B cell (primary cell): ENCODE measurements at regions not wholly inside any gene's neighbourhood (a gene's known extent, or its start where the extent isn't known, plus 50 kb on each side); places are given as distances from the start of the nearest gene placed in this dataset.

Experiments
- ATAC-seq: fragments of 200-7000 bp; cut with Tn5 transposase; one replicate; pipeline ENCODE4 v1.10.0; 2021; ENCODE audit warnings: low read depth, mild to moderate bottlenecking, moderate number of reproducible peaks, moderate library complexity
- CTCF ChIA-PET: fragments of 350-600 bp; sonication (Branson Sonifier 250); formaldehyde crosslinking; loops from one replicate; lab custom pipeline; 2021; ENCODE audit warnings: antibody characterized with exemption, inconsistent platforms; lab: Charles Lee
- POLR2A ChIA-PET: fragments of 350-600 bp; sonication (Branson Sonifier 250); formaldehyde crosslinking; loops from one replicate; lab custom pipeline; 2021; ENCODE audit warnings: antibody characterized with exemption; lab: Charles Lee
- DNase-seq: peaks from one replicate; pipeline ENCODE4 v3.0.0; 2013
- H2AFZ ChIP-seq: 2 replicates; pipeline ENCODE4 v1.6.1; 2012; ENCODE audit warnings: mild to moderate bottlenecking, low read depth, low read length; ENCODE audit not compliant: insufficient read depth, poor library complexity, severe bottlenecking
- H3K27ac ChIP-seq, 2 donors: 1 replicate in 1 of 2; 2 replicates in 1 of 2; pipeline ENCODE4 v1.5.1; 2012 to 2013; ENCODE audit warnings: low read length in 2 of 2, mild to moderate bottlenecking in 2 of 2, moderate library complexity in 1 of 2
- H3K27me3 ChIP-seq, 4 experiments: fragments of 200-600 bp in 1 of 4; sonication (generic) in 1 of 4; replicated peaks in 1 of 4; 1 replicate in 2 of 4; 2 replicates in 2 of 4; pipeline versions ENCODE4 v1.6.1 to v1.7.0; 2013 to 2016; ENCODE audit warnings: low read length in 3 of 4, mild to moderate bottlenecking in 2 of 4, mixed read lengths in 1 of 4, moderate library complexity in 1 of 4; ENCODE audit not compliant: insufficient read depth in 4 of 4, control insufficient read depth in 3 of 4; ENCODE audit errors: control extremely low read depth in 1 of 4
- H3K36me3 ChIP-seq, 2 experiments: replicated peaks in 1 of 2; 1 replicate in 1 of 2; 2 replicates in 1 of 2; pipeline versions ENCODE4 v1.6.1 to v1.7.1; 2013; ENCODE audit warnings: low read length in 1 of 2; ENCODE audit not compliant: insufficient read depth in 2 of 2, control insufficient read depth in 1 of 2; ENCODE audit errors: control extremely low read depth in 1 of 2, extremely low read depth in 1 of 2
- H3K4me1 ChIP-seq, 2 donors: fragments of 200-600 bp in 1 of 2; sonication (generic) in 1 of 2; 1 replicate in 1 of 2; 2 replicates in 1 of 2; pipeline versions ENCODE4 v1.5.1 to v1.6.1; 2013 to 2017; ENCODE audit warnings: low read length in 2 of 2; ENCODE audit not compliant: control insufficient read depth in 2 of 2, insufficient read depth in 2 of 2
- H3K4me2 ChIP-seq: replicated peaks from 2 replicates; pipeline ENCODE3; 2012; ENCODE audit warnings: mild to moderate bottlenecking, low read depth, low read length; ENCODE audit not compliant: poor library complexity, severe bottlenecking
- H3K4me3 ChIP-seq, 5 experiments: fragments of 200-600 bp in 1 of 5; sonication (generic) in 1 of 5; 1 replicate in 3 of 5; 2 replicates in 2 of 5; pipeline versions ENCODE4 v1.5.1 to v1.7.0; 2011 to 2016; ENCODE audit warnings: low read length in 4 of 5, mild to moderate bottlenecking in 4 of 5, low read depth in 2 of 5, control low read depth in 1 of 5, moderate library complexity in 1 of 5; ENCODE audit not compliant: insufficient read depth in 1 of 5; ENCODE audit errors: control extremely low read depth in 1 of 5, extremely low read depth in 1 of 5
- H3K79me2 ChIP-seq: fragments of 200-600 bp; sonication (generic); one replicate; pipeline ENCODE4 v1.6.0; 2016; ENCODE audit warnings: low read length; ENCODE audit not compliant: control insufficient read depth, insufficient read depth
- H3K9ac ChIP-seq: fragments of 200-600 bp; sonication (generic); 2 replicates; pipeline ENCODE4 v1.6.1; 2017; ENCODE audit warnings: mild to moderate bottlenecking, low read length, moderate library complexity
- H3K9me3 ChIP-seq, 3 donors: one replicate each; pipeline versions ENCODE4 v1.6.1 to v1.7.1; 2013; ENCODE audit warnings: low read length in 2 of 3; ENCODE audit not compliant: control insufficient read depth in 2 of 3, insufficient read depth in 1 of 3; ENCODE audit errors: control extremely low read depth in 1 of 3
- H4K20me1 ChIP-seq: 2 replicates; pipeline ENCODE4 v1.6.0; 2012; ENCODE audit warnings: mild to moderate bottlenecking, low read length; ENCODE audit not compliant: insufficient read depth, control insufficient read depth, poor library complexity, severe bottlenecking
- H3K27ac Mint-ChIP-seq: one replicate; pipeline ENCODE4 v1.8.0; 2021; ENCODE audit warnings: mixed read lengths
- H3K27me3 Mint-ChIP-seq: one replicate; pipeline ENCODE4 v1.8.0; 2021; ENCODE audit warnings: mixed read lengths
- H3K4me1 Mint-ChIP-seq: one replicate; pipeline ENCODE4 v1.8.0; 2021; ENCODE audit warnings: mixed read lengths
- H3K4me3 Mint-ChIP-seq: one replicate; pipeline ENCODE4 v1.8.0; 2021; ENCODE audit warnings: mixed read lengths
- H3K9me3 Mint-ChIP-seq: one replicate; pipeline ENCODE4 v1.8.0; 2022; ENCODE audit warnings: mixed read lengths; ENCODE audit not compliant: insufficient read depth
- EZH2 ChIP-seq: IDR thresholded peaks from 2 replicates; pipeline ENCODE4 v1.6.1; 2012; ENCODE audit warnings: borderline replicate concordance, low read depth, mild to moderate bottlenecking, moderate library complexity, low read length; ENCODE audit not compliant: insufficient read depth, poor library complexity, severe bottlenecking
- WGBS: methylation state at CpG from one replicate; pipeline ENCODE4 v1.1.5; 2013; ENCODE audit warnings: missing lambda C conversion rate; ENCODE audit not compliant: insufficient coverage; 5-methylcytosine and 5-hydroxymethylcytosine counted together
- intact Hi-C: fragments of 100-400 bp; cut with micrococcal nuclease; formaldehyde crosslinking; loops from one replicate; pipeline ENCODE4 v1.10.0; 2022
- TF ChIP-seq, protein P1 (sequence below): fragments of 200-600 bp; IDR thresholded peaks from one replicate; pipeline ENCODE4 v1.8.0; 2022; ENCODE audit warnings: antibody characterized with exemption, mild to moderate bottlenecking

DNA sequence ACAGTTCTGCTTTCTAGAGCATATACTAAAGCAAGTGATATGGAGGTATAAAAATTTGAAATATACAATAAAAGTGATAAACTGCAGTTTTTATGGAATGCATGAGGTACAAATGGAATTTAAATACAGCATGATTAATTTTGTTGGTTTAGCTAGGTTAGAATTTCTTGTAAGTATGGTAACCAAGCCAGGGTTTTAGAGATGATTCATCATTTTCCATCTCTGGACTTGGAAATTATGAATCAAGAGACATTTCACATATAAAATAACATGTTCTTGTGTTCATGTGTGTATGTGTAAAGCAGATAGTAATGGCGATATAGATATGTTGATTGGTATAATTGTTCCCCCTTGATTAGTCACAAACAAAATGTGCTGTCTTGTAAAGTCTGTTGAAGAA is 1219.8 kb downstream of the CDH8 start:
- H3K4me2 ChIP-seq: no peak overlapping the region
- Mint-ChIP-seq H3K27ac (no peak overlapping the region), H3K4me1 (no peaks in the 10 kb centered on the region), H3K4me3 (no peak overlapping the region), H3K9me3 (peaks cover 2% of the 10 kb centered on the region), H3K27me3 (no peaks in the 10 kb centered on the region)
- POLR2A ChIA-PET: no interaction called here
- H3K27me3 ChIP-seq: no peaks in the 10 kb centered on the region
- TF ChIP-seq EZH2: no peak
- TF ChIP-seq, protein P1, sequence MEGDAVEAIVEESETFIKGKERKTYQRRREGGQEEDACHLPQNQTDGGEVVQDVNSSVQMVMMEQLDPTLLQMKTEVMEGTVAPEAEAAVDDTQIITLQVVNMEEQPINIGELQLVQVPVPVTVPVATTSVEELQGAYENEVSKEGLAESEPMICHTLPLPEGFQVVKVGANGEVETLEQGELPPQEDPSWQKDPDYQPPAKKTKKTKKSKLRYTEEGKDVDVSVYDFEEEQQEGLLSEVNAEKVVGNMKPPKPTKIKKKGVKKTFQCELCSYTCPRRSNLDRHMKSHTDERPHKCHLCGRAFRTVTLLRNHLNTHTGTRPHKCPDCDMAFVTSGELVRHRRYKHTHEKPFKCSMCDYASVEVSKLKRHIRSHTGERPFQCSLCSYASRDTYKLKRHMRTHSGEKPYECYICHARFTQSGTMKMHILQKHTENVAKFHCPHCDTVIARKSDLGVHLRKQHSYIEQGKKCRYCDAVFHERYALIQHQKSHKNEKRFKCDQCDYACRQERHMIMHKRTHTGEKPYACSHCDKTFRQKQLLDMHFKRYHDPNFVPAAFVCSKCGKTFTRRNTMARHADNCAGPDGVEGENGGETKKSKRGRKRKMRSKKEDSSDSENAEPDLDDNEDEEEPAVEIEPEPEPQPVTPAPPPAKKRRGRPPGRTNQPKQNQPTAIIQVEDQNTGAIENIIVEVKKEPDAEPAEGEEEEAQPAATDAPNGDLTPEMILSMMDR: no peak
- no peak for DNase-seq
- no peak overlapping the region for H3K4me3 ChIP-seq
- H3K36me3 ChIP-seq: no peaks in the 10 kb centered on the region
- H2AFZ ChIP-seq: no peak overlapping the region
- CTCF ChIA-PET: no interaction called here
- H3K79me2 ChIP-seq: no peaks in the 10 kb centered on the region
- no peak overlapping the region for H3K9ac ChIP-seq
- ATAC-seq: no peak
- H4K20me1 ChIP-seq: no peaks in the 10 kb centered on the region
- H3K9me3 ChIP-seq: peaks cover 0 to 1% (median 0%) of the 10 kb centered on the region in 3 donors
- H3K4me1 ChIP-seq: no peaks in the 10 kb centered on the region
- no peak overlapping the region for H3K27ac ChIP-seq
- WGBS: 100% methylated on average over 1 of the region's 1 CpG
- intact Hi-C loops: no loop called here

DNA sequence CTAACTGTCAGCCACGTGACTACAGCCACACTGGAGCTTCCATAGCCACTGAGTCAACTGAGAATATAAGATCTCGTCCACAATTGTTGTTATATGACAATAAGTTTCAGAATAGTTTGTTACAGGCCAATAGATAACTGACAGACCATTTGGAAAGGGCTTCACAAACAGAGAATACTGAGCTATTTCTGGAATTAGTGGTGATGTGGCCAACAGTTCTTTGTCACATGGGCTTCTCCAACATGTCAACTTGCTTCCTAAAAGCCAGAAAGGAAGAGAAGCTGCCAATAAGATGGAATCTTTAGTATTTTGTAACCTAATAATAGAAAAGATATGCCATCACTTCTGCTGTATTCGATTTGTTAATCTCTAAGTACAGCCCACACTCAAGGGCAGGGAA is 1220.4 kb downstream of the CDH8 start:
- peaks cover 2% of the 10 kb centered on the region for H3K9me3 Mint-ChIP-seq
- no peaks in the 10 kb centered on the region for H3K36me3 ChIP-seq
- CTCF ChIA-PET: no interaction called here
- DNase-seq: no peak
- H3K4me3 Mint-ChIP-seq: no peak overlapping the region
- no peaks in the 10 kb centered on the region for H3K4me1 Mint-ChIP-seq
- no peaks in the 10 kb centered on the region for H3K79me2 ChIP-seq
- no peak for TF ChIP-seq EZH2
- TF ChIP-seq, protein P1: no peak
- no peaks in the 10 kb centered on the region for H4K20me1 ChIP-seq
- H3K9me3 ChIP-seq: peaks cover 0 to 1% (median 0%) of the 10 kb centered on the region in 3 donors
- no peak overlapping the region for H3K27ac Mint-ChIP-seq
- no peaks in the 10 kb centered on the region for H3K4me1 ChIP-seq
- no peak overlapping the region for H3K4me3 ChIP-seq
- no peaks in the 10 kb centered on the region for H3K27me3 ChIP-seq
- intact Hi-C loops: no loop called here
- H3K9ac ChIP-seq: no peak overlapping the region
- 50% methylated on average over 1 of the region's 3 CpGs for WGBS
- ATAC-seq: no peak
- POLR2A ChIA-PET: no interaction called here
- H2AFZ ChIP-seq: no peak overlapping the region
- H3K27me3 Mint-ChIP-seq: no peaks in the 10 kb centered on the region
- H3K27ac ChIP-seq: no peak overlapping the region
- H3K4me2 ChIP-seq: no peak overlapping the region
